CD14-positive monocyte (primary cell): ENCODE measurements at regions not wholly inside any gene's neighbourhood (a gene's known extent, or its start where the extent isn't known, plus 50 kb on each side); places are given as distances from the start of the nearest gene placed in this dataset.

Experiments used
- DNase-seq, 3 donors: peaks; one replicate each; pipeline ENCODE4 v3.0.0-alpha.2; 2011 to 2022
- H2AFZ ChIP-seq: 2 replicates; pipeline ENCODE4 v1.6.0; 2012; ENCODE audit warnings: mild to moderate bottlenecking, low read depth, low read length, inconsistent platforms; ENCODE audit not compliant: insufficient read depth, poor library complexity, severe bottlenecking
- H3K27ac ChIP-seq, 2 donors: 1 replicate in 1 of 2; 2 replicates in 1 of 2; pipeline ENCODE4 v1.5.1; 2012 to 2013; ENCODE audit warnings: low read length in 2 of 2, control low read depth in 1 of 2, inconsistent platforms in 1 of 2, low read depth in 1 of 2, mild to moderate bottlenecking in 1 of 2
- H3K27me3 ChIP-seq, 2 donors: one replicate each; pipeline versions ENCODE4 v1.6.0 to v1.6.1; 2011 to 2013; ENCODE audit warnings: low read length in 2 of 2; ENCODE audit not compliant: control insufficient read depth in 2 of 2, insufficient read depth in 2 of 2
- H3K36me3 ChIP-seq, 2 donors: replicated peaks in 1 of 2; 1 replicate in 1 of 2; 2 replicates in 1 of 2; pipeline versions ENCODE4 v1.5.1 to v1.6.1; 2012 to 2013; ENCODE audit warnings: low read length in 2 of 2, control low read depth in 1 of 2, inconsistent platforms in 1 of 2, mild to moderate bottlenecking in 1 of 2; ENCODE audit not compliant: insufficient read depth in 2 of 2, control insufficient read depth in 1 of 2
- H3K4me1 ChIP-seq, 2 donors: 1 replicate in 1 of 2; 2 replicates in 1 of 2; pipeline versions ENCODE4 v1.5.1 to v1.6.1; 2012 to 2013; ENCODE audit warnings: low read length in 2 of 2, control low read depth in 1 of 2, inconsistent platforms in 1 of 2, mild to moderate bottlenecking in 1 of 2, moderate library complexity in 1 of 2; ENCODE audit not compliant: insufficient read depth in 2 of 2, control insufficient read depth in 1 of 2
- H3K4me2 ChIP-seq: replicated peaks from 2 replicates; pipeline ENCODE3; 2012; ENCODE audit warnings: low read length, moderate library complexity, mild to moderate bottlenecking; ENCODE audit not compliant: poor library complexity, severe bottlenecking; ENCODE audit errors: extremely low read depth
- H3K4me3 ChIP-seq, 3 experiments: fragments of 200-600 bp in 1 of 3; sonication (generic) in 1 of 3; replicated peaks in 1 of 3; 1 replicate in 2 of 3; 2 replicates in 1 of 3; pipeline ENCODE4 v1.5.1; 2011 to 2013; ENCODE audit warnings: low read length in 3 of 3, mild to moderate bottlenecking in 3 of 3, control low read depth in 2 of 3, low read depth in 2 of 3, inconsistent platforms in 1 of 3, moderate library complexity in 1 of 3
- H3K79me2 ChIP-seq: 2 replicates; pipeline ENCODE4 v1.6.0; 2012; ENCODE audit warnings: mild to moderate bottlenecking, control low read depth, inconsistent platforms, low read length, moderate library complexity; ENCODE audit not compliant: insufficient read depth
- H3K9ac ChIP-seq: 2 replicates; pipeline ENCODE4 v1.6.0; 2017; ENCODE audit warnings: low read length, mild to moderate bottlenecking; ENCODE audit not compliant: insufficient read depth, poor library complexity, severe bottlenecking
- H3K9me3 ChIP-seq, 2 donors: replicated peaks in 1 of 2; 1 replicate in 1 of 2; 2 replicates in 1 of 2; pipeline versions ENCODE4 v1.5.1 to v1.6.1; 2012 to 2013; ENCODE audit warnings: low read length in 2 of 2, control low read depth in 1 of 2; ENCODE audit not compliant: control insufficient read depth in 1 of 2, insufficient read depth in 1 of 2
- H4K20me1 ChIP-seq: 2 replicates; pipeline ENCODE4 v1.6.0; 2012; ENCODE audit warnings: mild to moderate bottlenecking, low read length, control low read depth, moderate library complexity; ENCODE audit not compliant: insufficient read depth
- H3K27ac Mint-ChIP-seq, 7 donors: one replicate each; pipeline ENCODE4 v1.8.0; 2020; ENCODE audit warnings: mild to moderate bottlenecking in 7 of 7, mixed read lengths in 7 of 7, moderate library complexity in 6 of 7, inconsistent platforms in 2 of 7
- H3K27me3 Mint-ChIP-seq, 3 donors: one replicate each; pipeline ENCODE4 v1.8.0; 2021 to 2022; ENCODE audit warnings: low read depth in 3 of 3, mild to moderate bottlenecking in 3 of 3, mixed read lengths in 3 of 3, moderate library complexity in 3 of 3, inconsistent platforms in 1 of 3
- H3K36me3 Mint-ChIP-seq, 2 donors: one replicate each; pipeline ENCODE4 v1.8.0; 2020; ENCODE audit warnings: mixed read lengths in 2 of 2, inconsistent platforms in 1 of 2, mild to moderate bottlenecking in 1 of 2
- H3K4me1 Mint-ChIP-seq: one replicate; pipeline ENCODE4 v1.8.0; 2020; ENCODE audit warnings: mild to moderate bottlenecking, mixed read lengths
- H3K4me3 Mint-ChIP-seq, 2 donors: one replicate each; pipeline ENCODE4 v1.8.0; 2020; ENCODE audit warnings: mild to moderate bottlenecking in 2 of 2, mixed read lengths in 2 of 2, moderate library complexity in 1 of 2
- H3K9me3 Mint-ChIP-seq, 7 donors: one replicate each; pipeline ENCODE4 v1.8.0; 2020 to 2022; ENCODE audit warnings: mixed read lengths in 7 of 7, mild to moderate bottlenecking in 6 of 7, moderate library complexity in 6 of 7, inconsistent platforms in 2 of 7
- WGBS: methylation state at CpG from one replicate; pipeline ENCODE4 v1.1.5; 2013; ENCODE audit warnings: missing lambda C conversion rate; ENCODE audit not compliant: insufficient coverage; 5-methylcytosine and 5-hydroxymethylcytosine counted together
- intact Hi-C, 2 donors: fragments of 100-400 bp; cut with micrococcal nuclease; formaldehyde crosslinking; loops; one replicate each; pipeline versions ENCODE4 v1.15.0 to v1.15.1; 2023
- TF ChIP-seq, protein P1 (sequence below): fragments of 200-600 bp; IDR thresholded peaks from one replicate; pipeline ENCODE4 v1.8.0; 2022; ENCODE audit warnings: antibody characterized with exemption, mild to moderate bottlenecking

DNA sequence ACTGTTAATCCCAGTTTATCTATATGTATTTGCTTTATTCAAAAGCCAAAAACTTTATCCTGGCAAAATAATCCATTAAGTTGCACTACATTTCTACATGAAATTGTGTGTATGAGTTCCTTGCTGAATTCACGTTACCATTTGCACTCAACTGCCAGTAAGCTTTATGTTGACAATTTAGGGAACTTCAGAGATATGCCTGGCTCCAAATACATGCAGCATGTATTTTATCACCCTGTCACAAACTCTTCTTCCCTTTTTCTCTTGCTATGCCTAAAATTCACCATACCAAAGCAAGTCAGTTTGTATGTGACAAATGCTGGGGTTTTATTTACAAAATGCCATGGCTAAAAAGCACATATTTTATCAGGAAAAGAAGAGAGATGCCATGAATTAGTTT, 157.6 kb upstream of the CDH2 start:
- TF ChIP-seq, protein P1, sequence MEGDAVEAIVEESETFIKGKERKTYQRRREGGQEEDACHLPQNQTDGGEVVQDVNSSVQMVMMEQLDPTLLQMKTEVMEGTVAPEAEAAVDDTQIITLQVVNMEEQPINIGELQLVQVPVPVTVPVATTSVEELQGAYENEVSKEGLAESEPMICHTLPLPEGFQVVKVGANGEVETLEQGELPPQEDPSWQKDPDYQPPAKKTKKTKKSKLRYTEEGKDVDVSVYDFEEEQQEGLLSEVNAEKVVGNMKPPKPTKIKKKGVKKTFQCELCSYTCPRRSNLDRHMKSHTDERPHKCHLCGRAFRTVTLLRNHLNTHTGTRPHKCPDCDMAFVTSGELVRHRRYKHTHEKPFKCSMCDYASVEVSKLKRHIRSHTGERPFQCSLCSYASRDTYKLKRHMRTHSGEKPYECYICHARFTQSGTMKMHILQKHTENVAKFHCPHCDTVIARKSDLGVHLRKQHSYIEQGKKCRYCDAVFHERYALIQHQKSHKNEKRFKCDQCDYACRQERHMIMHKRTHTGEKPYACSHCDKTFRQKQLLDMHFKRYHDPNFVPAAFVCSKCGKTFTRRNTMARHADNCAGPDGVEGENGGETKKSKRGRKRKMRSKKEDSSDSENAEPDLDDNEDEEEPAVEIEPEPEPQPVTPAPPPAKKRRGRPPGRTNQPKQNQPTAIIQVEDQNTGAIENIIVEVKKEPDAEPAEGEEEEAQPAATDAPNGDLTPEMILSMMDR, result no peak
- H3K27ac Mint-ChIP-seq, result no peak overlapping the region
- peaks cover 0 to 2% (median 0%) of the 10 kb centered on the region in 7 donors for H3K9me3 Mint-ChIP-seq
- Histone ChIP-seq H3K4me3 (no peak overlapping the region), H3K4me2 (no peak overlapping the region), H3K27me3 (no peaks in the 10 kb centered on the region), H2AFZ (no peak overlapping the region), H4K20me1 (no peaks in the 10 kb centered on the region), H3K9me3 (no peaks in the 10 kb centered on the region), H3K27ac (no peak overlapping the region), H3K4me1 (no peaks in the 10 kb centered on the region), H3K36me3 (no peaks in the 10 kb centered on the region), H3K79me2 (no peaks in the 10 kb centered on the region), H3K9ac (no peak overlapping the region)
- H3K4me1 Mint-ChIP-seq, result no peaks in the 10 kb centered on the region
- no peak for DNase-seq
- H3K4me3 Mint-ChIP-seq, result no peak overlapping the region
- intact Hi-C loops, result no loop called here
- H3K27me3 Mint-ChIP-seq, result no peaks in the 10 kb centered on the region
- H3K36me3 Mint-ChIP-seq, result no peaks in the 10 kb centered on the region
- WGBS, result no CpG with 5 or more reads among the region's 1 CpG

DNA sequence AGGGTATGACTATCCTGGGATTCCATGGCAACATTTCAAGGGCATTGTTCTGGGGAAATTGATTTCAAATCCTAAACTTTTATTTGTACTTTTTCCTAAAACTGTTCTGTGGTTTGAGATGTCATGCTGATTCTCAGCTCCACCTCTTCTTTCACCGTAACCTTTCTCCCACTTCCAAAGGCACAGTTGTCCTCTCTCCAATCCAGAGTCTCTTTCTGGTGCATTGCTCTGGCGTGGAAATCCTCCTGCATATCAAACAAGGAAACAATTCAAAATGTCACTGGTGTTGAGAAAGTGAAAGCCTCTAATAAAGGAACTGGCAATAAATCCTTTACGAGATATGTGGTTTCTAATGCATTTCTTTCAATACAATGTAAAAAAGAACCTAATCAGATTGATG, 155.1 kb upstream of the CDH2 start:
- TF ChIP-seq, protein P1, result no peak

More for the DNA sequence above, 155.1 kb upstream of the CDH2 start:
- H3K4me1 ChIP-seq, result no peaks in the 10 kb centered on the region
- H3K27ac ChIP-seq, result no peak overlapping the region
- no CpG with 5 or more reads among the region's 3 CpGs for WGBS
- H3K36me3 ChIP-seq, result no peaks in the 10 kb centered on the region
- Mint-ChIP-seq H3K9me3 (peaks cover 0 to 2% (median 0%) of the 10 kb centered on the region in 7 donors), H3K4me3 (no peak overlapping the region), H3K4me1 (peaks cover 5% of the 10 kb centered on the region), H3K27me3 (no peaks in the 10 kb centered on the region), H3K36me3 (no peaks in the 10 kb centered on the region), H3K27ac (no peak overlapping the region)
- intact Hi-C loops, result no loop called here
- no peak overlapping the region for H3K9ac ChIP-seq
- no peak overlapping the region for H2AFZ ChIP-seq
- peaks cover 0 to 3% of the 10 kb centered on the region in 2 donors for H3K9me3 ChIP-seq
- DNase-seq, result no peak
- no peaks in the 10 kb centered on the region for H4K20me1 ChIP-seq
- H3K4me2 ChIP-seq, result no peak overlapping the region
- H3K27me3 ChIP-seq, result no peaks in the 10 kb centered on the region
- H3K4me3 ChIP-seq, result no peak overlapping the region
- no peaks in the 10 kb centered on the region for H3K79me2 ChIP-seq
